ENCODE measurements at regions not wholly inside any gene's neighbourhood (a gene's known extent, or its start where the extent isn't known, plus 50 kb on each side); places are given as distances from the start of the nearest gene placed in this dataset.

GRCh38 chr2:200239216-200239615 is 67.3 kb upstream of the SPATS2L start:
- H3K4me3 Mint-ChIP-seq (ENCODE audit: low read depth), result no peak overlapping the region
- H3K27ac Mint-ChIP-seq, result no peak overlapping the region
- no peaks in the 10 kb centered on the region for H3K9me3 Mint-ChIP-seq (ENCODE audit: low read depth)
- peaks cover 10% of the 10 kb centered on the region for H3K4me1 Mint-ChIP-seq (ENCODE audit: low read depth)
- TF ChIP-seq, protein P1, sequence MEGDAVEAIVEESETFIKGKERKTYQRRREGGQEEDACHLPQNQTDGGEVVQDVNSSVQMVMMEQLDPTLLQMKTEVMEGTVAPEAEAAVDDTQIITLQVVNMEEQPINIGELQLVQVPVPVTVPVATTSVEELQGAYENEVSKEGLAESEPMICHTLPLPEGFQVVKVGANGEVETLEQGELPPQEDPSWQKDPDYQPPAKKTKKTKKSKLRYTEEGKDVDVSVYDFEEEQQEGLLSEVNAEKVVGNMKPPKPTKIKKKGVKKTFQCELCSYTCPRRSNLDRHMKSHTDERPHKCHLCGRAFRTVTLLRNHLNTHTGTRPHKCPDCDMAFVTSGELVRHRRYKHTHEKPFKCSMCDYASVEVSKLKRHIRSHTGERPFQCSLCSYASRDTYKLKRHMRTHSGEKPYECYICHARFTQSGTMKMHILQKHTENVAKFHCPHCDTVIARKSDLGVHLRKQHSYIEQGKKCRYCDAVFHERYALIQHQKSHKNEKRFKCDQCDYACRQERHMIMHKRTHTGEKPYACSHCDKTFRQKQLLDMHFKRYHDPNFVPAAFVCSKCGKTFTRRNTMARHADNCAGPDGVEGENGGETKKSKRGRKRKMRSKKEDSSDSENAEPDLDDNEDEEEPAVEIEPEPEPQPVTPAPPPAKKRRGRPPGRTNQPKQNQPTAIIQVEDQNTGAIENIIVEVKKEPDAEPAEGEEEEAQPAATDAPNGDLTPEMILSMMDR (IDR thresholded peaks at IDR 0.05; ENCODE audit: unreplicated experiment), result no peak
- no peaks in the 10 kb centered on the region for H3K36me3 Mint-ChIP-seq (ENCODE audit: insufficient read depth)
- DNase-seq (ENCODE audit: low spot score, unreplicated experiment), result no peak
- H3K27me3 Mint-ChIP-seq, result no peaks in the 10 kb centered on the region

GRCh38 chr2:200242570-200242969 is 63.9 kb upstream of the SPATS2L start:
- DNase-seq (ENCODE audit: low spot score, unreplicated experiment), result no peak
- no peak overlapping the region for H3K27ac Mint-ChIP-seq
- H3K27me3 Mint-ChIP-seq, result no peaks in the 10 kb centered on the region
- no peaks in the 10 kb centered on the region for H3K9me3 Mint-ChIP-seq (ENCODE audit: low read depth)
- no peaks in the 10 kb centered on the region for H3K36me3 Mint-ChIP-seq (ENCODE audit: insufficient read depth)
- TF ChIP-seq, protein P1 (IDR thresholded peaks at IDR 0.05; ENCODE audit: unreplicated experiment), result no peak
- peaks cover 10% of the 10 kb centered on the region for H3K4me1 Mint-ChIP-seq (ENCODE audit: low read depth)
- H3K4me3 Mint-ChIP-seq (ENCODE audit: low read depth), result no peak overlapping the region

DNA sequence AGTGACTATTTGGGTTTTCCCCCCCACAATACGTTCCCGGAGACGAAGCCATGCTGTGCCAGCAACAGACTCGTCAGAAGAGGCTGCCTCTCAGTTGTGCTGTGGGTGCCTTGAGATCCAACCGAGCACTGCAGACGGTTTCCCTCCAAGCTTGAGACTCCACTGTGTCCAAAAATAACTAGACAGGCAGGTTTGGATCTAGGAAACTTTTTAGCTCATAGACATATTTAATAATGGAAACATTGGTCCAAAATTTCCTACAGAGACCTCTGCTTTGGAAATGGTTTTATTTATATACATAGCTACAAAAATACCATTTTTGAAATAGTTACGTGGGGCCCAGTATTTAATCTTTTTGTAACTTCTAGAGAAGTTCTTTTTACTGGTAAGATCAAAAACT is 63.1 kb upstream of the SPATS2L start:
- no peaks in the 10 kb centered on the region for H3K27me3 Mint-ChIP-seq
- TF ChIP-seq, protein P1 (IDR thresholded peaks at IDR 0.05; ENCODE audit: unreplicated experiment), result no peak
- H3K4me1 Mint-ChIP-seq (ENCODE audit: low read depth), result peaks cover 10% of the 10 kb centered on the region
- no peak overlapping the region for H3K27ac Mint-ChIP-seq
- H3K4me3 Mint-ChIP-seq (ENCODE audit: low read depth), result no peak overlapping the region
- no peaks in the 10 kb centered on the region for H3K9me3 Mint-ChIP-seq (ENCODE audit: low read depth)
- no peaks in the 10 kb centered on the region for H3K36me3 Mint-ChIP-seq (ENCODE audit: insufficient read depth)
- DNase-seq (ENCODE audit: low spot score, unreplicated experiment), result no peak

DNA sequence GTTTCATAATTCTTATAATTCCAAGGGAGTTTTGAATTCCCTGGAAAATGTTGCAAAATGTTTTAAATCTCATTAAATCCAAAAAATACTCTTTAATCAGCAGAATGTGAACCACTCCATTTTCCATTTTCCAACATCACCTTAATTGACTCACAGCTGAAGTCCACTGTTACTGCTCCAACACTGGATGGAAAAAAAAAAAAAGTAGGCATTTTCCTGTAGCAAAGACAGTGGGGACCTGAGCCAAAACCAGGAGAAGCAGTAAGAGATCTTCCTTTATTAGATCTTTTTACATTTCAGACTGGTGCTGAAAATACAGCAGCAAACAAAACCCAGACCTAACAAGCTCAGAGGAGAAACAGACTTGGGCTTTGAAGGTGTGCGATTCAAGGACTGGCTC is 62.4 kb upstream of the SPATS2L start:
- H3K27me3 Mint-ChIP-seq, result no peaks in the 10 kb centered on the region
- no peak for DNase-seq (ENCODE audit: low spot score, unreplicated experiment)
- no peaks in the 10 kb centered on the region for H3K36me3 Mint-ChIP-seq (ENCODE audit: insufficient read depth)
- TF ChIP-seq, protein P1 (IDR thresholded peaks at IDR 0.05; ENCODE audit: unreplicated experiment), result no peak
- peaks cover 9% of the 10 kb centered on the region for H3K4me1 Mint-ChIP-seq (ENCODE audit: low read depth)
- no peaks in the 10 kb centered on the region for H3K9me3 Mint-ChIP-seq (ENCODE audit: low read depth)
- H3K4me3 Mint-ChIP-seq (ENCODE audit: low read depth), result no peak overlapping the region
- H3K27ac Mint-ChIP-seq, result no peak overlapping the region

- DNase-seq (ENCODE audit: low spot score, unreplicated experiment), result no peak
- Mint-ChIP-seq H3K4me1 (ENCODE audit: low read depth) (peaks cover 4% of the 10 kb centered on the region), H3K9me3 (ENCODE audit: low read depth) (no peaks in the 10 kb centered on the region), H3K27me3 (no peaks in the 10 kb centered on the region), H3K36me3 (ENCODE audit: insufficient read depth) (no peaks in the 10 kb centered on the region), H3K4me3 (ENCODE audit: low read depth) (no peak overlapping the region), H3K27ac (no peak overlapping the region)
- TF ChIP-seq, protein P1 (IDR thresholded peaks at IDR 0.05; ENCODE audit: unreplicated experiment), result no peak
These were observed 59.0 kb upstream of the SPATS2L start for GRCh38 chr2:200247494-200247893.
